ENCODE measurements at regions not wholly inside any gene's neighbourhood (a gene's known extent, or its start where the extent isn't known, plus 50 kb on each side); places are given as distances from the start of the nearest gene placed in this dataset.
A peak's percentile ranks its signal among the peaks of the same experiment; 100 is the strongest.

DNA sequence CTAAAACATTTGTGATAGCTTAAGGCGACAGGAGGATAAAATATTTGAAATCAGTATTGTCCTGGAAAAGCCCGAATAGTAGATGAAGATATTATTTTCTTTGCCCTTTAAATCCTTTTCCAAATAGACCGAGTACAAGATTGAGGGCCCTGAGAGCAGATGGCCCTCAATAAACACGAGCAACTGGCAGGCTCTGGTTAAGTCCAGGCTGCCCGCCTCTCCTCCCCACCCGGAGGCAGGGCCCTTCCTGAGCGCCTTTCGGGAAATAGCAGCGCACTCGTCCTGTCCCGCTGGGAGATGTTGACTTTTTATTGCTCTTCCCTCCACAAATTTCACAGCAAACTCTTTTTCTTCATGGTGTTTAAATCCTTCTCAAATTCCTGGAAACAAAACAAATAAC is 50.8 kb upstream of the MAX start:
- Histone ChIP-seq H3K27ac (ENCODE audit: insufficient read depth in 1 of 2, low read depth in 1 of 2, low read length in 2 of 2, poor library complexity in 1 of 2, severe bottlenecking in 2 of 2) (no peak overlapping the region), H3K36me3 (ENCODE audit: control insufficient read depth in 4 of 4, insufficient read depth in 4 of 4, low read length in 3 of 4) (no peaks in the 10 kb centered on the region), H3K27me3 (replicated peaks in 2 of 5; ENCODE audit: control insufficient read depth in 4 of 5, insufficient read depth in 5 of 5, low read length in 4 of 5) (no peaks in the 10 kb centered on the region), H3K4me3 (ENCODE audit: control insufficient read depth in 1 of 7, extremely low read depth in 1 of 7, insufficient read depth in 4 of 7, low read depth in 2 of 7, low read length in 6 of 7) (no peak overlapping the region), H3K9me3 (ENCODE audit: control extremely low read depth in 1 of 5, control insufficient read depth in 4 of 5, insufficient read depth in 2 of 5, low read depth in 1 of 5, low read length in 4 of 5) (no peaks in the 10 kb centered on the region), H3K4me1 (ENCODE audit: control extremely low read depth in 1 of 4, control insufficient read depth in 4 of 4, insufficient read depth in 4 of 4, low read length in 3 of 4) (peaks cover 0 to 2% (median 0%) of the 10 kb centered on the region in 4 experiments)
- DNase-seq, result no peak
- CTCF ChIA-PET, result no interaction called here
- POLR2A ChIA-PET, result no interaction called here
- WGBS (ENCODE audit: insufficient coverage), result 96% methylated on average over 11 of the region's 11 CpGs

GRCh38 chr14:65156568-65157366 is 54.5 kb upstream of the MAX start:
- no peak overlapping the region for H3K27ac ChIP-seq (ENCODE audit: insufficient read depth in 1 of 2, low read depth in 1 of 2, low read length in 2 of 2, poor library complexity in 1 of 2, severe bottlenecking in 2 of 2)
- H3K4me1 ChIP-seq (ENCODE audit: control extremely low read depth in 1 of 4, control insufficient read depth in 4 of 4, insufficient read depth in 4 of 4, low read length in 3 of 4), result peaks cover 0 to 2% (median 0%) of the 10 kb centered on the region in 4 experiments
- ChIA-PET POLR2A (no interaction called here), CTCF (interaction anchor here (0.8 to 2.4 kb wide), 3 partner anchors 7 to 803 kb away, joined by 3 to 12 read pairs (median 4); no protein-coding TSS in a partner anchor)
- whole genome bisulfite sequencing (ENCODE audit: insufficient coverage), result 92% methylated on average over 13 of the region's 15 CpGs
- no peaks in the 10 kb centered on the region for H3K36me3 ChIP-seq (ENCODE audit: control insufficient read depth in 4 of 4, insufficient read depth in 4 of 4, low read length in 3 of 4)
- DNase-seq, result no peak
- no peaks in the 10 kb centered on the region for H3K27me3 ChIP-seq (replicated peaks in 2 of 5; ENCODE audit: control insufficient read depth in 4 of 5, insufficient read depth in 5 of 5, low read length in 4 of 5)
- H3K4me3 ChIP-seq (ENCODE audit: control insufficient read depth in 1 of 7, extremely low read depth in 1 of 7, insufficient read depth in 4 of 7, low read depth in 2 of 7, low read length in 6 of 7), result no peak overlapping the region
- H3K9me3 ChIP-seq (ENCODE audit: control extremely low read depth in 1 of 5, control insufficient read depth in 4 of 5, insufficient read depth in 2 of 5, low read depth in 1 of 5, low read length in 4 of 5), result no peaks in the 10 kb centered on the region

DNA sequence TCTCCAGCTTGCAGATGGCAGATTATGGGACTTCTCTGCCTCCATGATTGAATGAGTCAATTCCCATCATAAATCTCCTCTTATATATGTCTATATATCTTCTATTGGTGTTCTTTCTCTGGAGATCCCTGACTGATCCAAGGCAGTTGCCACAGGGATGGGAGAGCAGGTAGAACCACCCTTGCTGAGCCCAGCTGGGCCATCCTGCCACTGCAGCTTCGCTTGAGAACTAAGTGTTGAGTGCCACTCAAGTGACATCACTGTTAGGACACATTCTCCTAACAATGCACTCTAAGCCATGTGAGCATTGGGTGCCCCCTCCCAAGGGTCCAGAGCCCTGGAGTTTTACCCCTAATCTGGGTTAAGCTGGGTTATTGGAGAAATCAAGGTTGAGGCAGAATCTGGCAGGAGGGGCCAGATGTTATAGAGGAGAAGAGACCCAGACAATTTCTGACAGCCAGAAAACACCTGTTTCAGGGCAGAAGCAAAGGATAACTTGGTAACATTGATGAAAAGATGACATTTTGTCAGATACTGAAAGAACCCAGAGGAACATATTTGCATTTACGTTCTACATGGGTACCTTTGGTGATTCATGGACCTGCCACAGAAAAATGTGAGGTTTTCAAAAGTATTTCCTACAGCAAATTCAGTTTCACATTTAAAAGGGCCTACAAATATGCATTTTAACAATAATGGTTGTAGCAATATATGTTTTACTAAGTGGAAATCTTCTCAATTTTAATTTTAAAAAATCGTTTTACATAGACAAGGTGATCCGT is 57.2 kb upstream of the MAX start:
- POLR2A ChIA-PET, result no interaction called here
- no peaks in the 10 kb centered on the region for H3K9me3 ChIP-seq (ENCODE audit: control extremely low read depth in 1 of 5, control insufficient read depth in 4 of 5, insufficient read depth in 2 of 5, low read depth in 1 of 5, low read length in 4 of 5)
- WGBS (ENCODE audit: insufficient coverage), result 90% methylated on average over 3 of the region's 4 CpGs
- H3K27ac ChIP-seq (ENCODE audit: insufficient read depth in 1 of 2, low read depth in 1 of 2, low read length in 2 of 2, poor library complexity in 1 of 2, severe bottlenecking in 2 of 2), result no peak overlapping the region
- no peaks in the 10 kb centered on the region for H3K36me3 ChIP-seq (ENCODE audit: control insufficient read depth in 4 of 4, insufficient read depth in 4 of 4, low read length in 3 of 4)
- DNase-seq, result no peak
- no peak overlapping the region for H3K4me3 ChIP-seq (ENCODE audit: control insufficient read depth in 1 of 7, extremely low read depth in 1 of 7, insufficient read depth in 4 of 7, low read depth in 2 of 7, low read length in 6 of 7)
- peaks cover 0 to 2% (median 0%) of the 10 kb centered on the region in 4 experiments for H3K4me1 ChIP-seq (ENCODE audit: control extremely low read depth in 1 of 4, control insufficient read depth in 4 of 4, insufficient read depth in 4 of 4, low read length in 3 of 4)
- no peaks in the 10 kb centered on the region for H3K27me3 ChIP-seq (replicated peaks in 2 of 5; ENCODE audit: control insufficient read depth in 4 of 5, insufficient read depth in 5 of 5, low read length in 4 of 5)
- CTCF ChIA-PET, result interaction anchor here (0.8 to 1.2 kb wide), 4 partner anchors 256 to 801 kb away, joined by 3 to 6 read pairs (median 4); no protein-coding TSS in a partner anchor

DNA sequence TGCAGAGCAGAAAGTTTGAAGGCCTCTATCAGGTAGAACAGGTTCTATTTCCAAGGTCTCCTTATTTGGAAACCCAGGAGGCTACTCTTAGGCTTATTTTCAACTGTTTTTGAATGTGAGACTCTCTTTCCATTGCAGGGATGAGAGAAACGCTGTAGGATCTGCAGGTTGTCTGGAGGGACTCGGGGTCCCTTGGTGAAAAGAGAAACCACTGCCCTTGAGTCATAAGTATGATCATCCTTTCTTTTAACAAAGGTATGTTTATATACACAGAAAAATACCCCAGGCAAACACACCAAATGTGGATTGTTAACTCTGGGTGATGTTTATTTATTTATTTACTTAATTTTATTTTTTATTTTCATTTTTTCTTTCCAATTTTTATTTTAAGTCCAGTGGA is 57.8 kb upstream of the MAX start:
- Histone ChIP-seq H3K36me3 (ENCODE audit: control insufficient read depth in 4 of 4, insufficient read depth in 4 of 4, low read length in 3 of 4) (no peaks in the 10 kb centered on the region), H3K27me3 (replicated peaks in 2 of 5; ENCODE audit: control insufficient read depth in 4 of 5, insufficient read depth in 5 of 5, low read length in 4 of 5) (no peaks in the 10 kb centered on the region), H3K27ac (ENCODE audit: insufficient read depth in 1 of 2, low read depth in 1 of 2, low read length in 2 of 2, poor library complexity in 1 of 2, severe bottlenecking in 2 of 2) (no peak overlapping the region), H3K4me3 (ENCODE audit: control insufficient read depth in 1 of 7, extremely low read depth in 1 of 7, insufficient read depth in 4 of 7, low read depth in 2 of 7, low read length in 6 of 7) (no peak overlapping the region), H3K9me3 (ENCODE audit: control extremely low read depth in 1 of 5, control insufficient read depth in 4 of 5, insufficient read depth in 2 of 5, low read depth in 1 of 5, low read length in 4 of 5) (no peaks in the 10 kb centered on the region), H3K4me1 (ENCODE audit: control extremely low read depth in 1 of 4, control insufficient read depth in 4 of 4, insufficient read depth in 4 of 4, low read length in 3 of 4) (peaks cover 0 to 2% (median 0%) of the 10 kb centered on the region in 4 experiments)
- ChIA-PET POLR2A (interaction anchor here (0.6 kb wide), 1 partner anchor 782 kb away, joined by 3 read pairs; no protein-coding TSS in a partner anchor), CTCF (no interaction called here)
- DNase-seq, result no peak
- WGBS (ENCODE audit: insufficient coverage), result no CpG with 5 or more reads among the region's 2 CpGs

DNA sequence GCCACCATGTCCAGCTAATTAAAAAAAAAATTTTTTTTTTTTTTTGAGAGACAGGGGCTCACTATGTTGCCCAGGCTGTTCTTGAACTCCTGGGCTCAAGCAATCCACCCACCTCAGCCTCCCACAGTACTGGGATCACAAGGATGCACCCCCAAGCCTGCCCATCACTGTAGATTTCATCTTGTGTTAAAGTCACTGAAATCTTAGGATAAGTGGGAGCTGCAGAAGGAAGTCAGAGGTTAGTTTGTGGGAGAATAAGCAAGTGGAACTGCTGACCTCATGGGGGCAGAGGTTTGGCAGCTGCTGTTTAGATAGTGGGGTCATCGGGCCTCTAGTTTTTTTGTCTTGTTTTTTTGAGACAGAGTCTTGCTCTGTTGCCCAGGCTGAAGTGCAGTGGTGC is 59.7 kb upstream of the MAX start:
- 33% methylated on average over 1 of the region's 1 CpG for WGBS (ENCODE audit: insufficient coverage)
- ChIA-PET POLR2A (interaction anchor here (0.6 kb wide), 1 partner anchor 1723 kb away, joined by 3 read pairs; no protein-coding TSS in a partner anchor), CTCF (interaction anchor here (1.5 to 6.7 kb wide), 5 partner anchors 251 to 908 kb away, joined by 4 to 55 read pairs (median 35); partner anchors contain the start of gene FUT8)
- no peak for DNase-seq
- Histone ChIP-seq H3K4me3 (ENCODE audit: control insufficient read depth in 1 of 7, extremely low read depth in 1 of 7, insufficient read depth in 4 of 7, low read depth in 2 of 7, low read length in 6 of 7) (no peak overlapping the region), H3K9me3 (ENCODE audit: control extremely low read depth in 1 of 5, control insufficient read depth in 4 of 5, insufficient read depth in 2 of 5, low read depth in 1 of 5, low read length in 4 of 5) (no peaks in the 10 kb centered on the region), H3K4me1 (ENCODE audit: control extremely low read depth in 1 of 4, control insufficient read depth in 4 of 4, insufficient read depth in 4 of 4, low read length in 3 of 4) (no peaks in the 10 kb centered on the region), H3K27me3 (replicated peaks in 2 of 5; ENCODE audit: control insufficient read depth in 4 of 5, insufficient read depth in 5 of 5, low read length in 4 of 5) (no peaks in the 10 kb centered on the region), H3K27ac (ENCODE audit: insufficient read depth in 1 of 2, low read depth in 1 of 2, low read length in 2 of 2, poor library complexity in 1 of 2, severe bottlenecking in 2 of 2) (no peak overlapping the region), H3K36me3 (ENCODE audit: control insufficient read depth in 4 of 4, insufficient read depth in 4 of 4, low read length in 3 of 4) (no peaks in the 10 kb centered on the region)

GRCh38 chr14:65164068-65164824 is 61.9 kb upstream of the MAX start:
- Histone ChIP-seq H3K27ac (ENCODE audit: insufficient read depth in 1 of 2, low read depth in 1 of 2, low read length in 2 of 2, poor library complexity in 1 of 2, severe bottlenecking in 2 of 2) (no peak overlapping the region), H3K4me3 (ENCODE audit: control insufficient read depth in 1 of 7, extremely low read depth in 1 of 7, insufficient read depth in 4 of 7, low read depth in 2 of 7, low read length in 6 of 7) (no peak overlapping the region), H3K9me3 (ENCODE audit: control extremely low read depth in 1 of 5, control insufficient read depth in 4 of 5, insufficient read depth in 2 of 5, low read depth in 1 of 5, low read length in 4 of 5) (no peaks in the 10 kb centered on the region), H3K36me3 (ENCODE audit: control insufficient read depth in 4 of 4, insufficient read depth in 4 of 4, low read length in 3 of 4) (no peaks in the 10 kb centered on the region), H3K27me3 (replicated peaks in 2 of 5; ENCODE audit: control insufficient read depth in 4 of 5, insufficient read depth in 5 of 5, low read length in 4 of 5) (no peaks in the 10 kb centered on the region), H3K4me1 (ENCODE audit: control extremely low read depth in 1 of 4, control insufficient read depth in 4 of 4, insufficient read depth in 4 of 4, low read length in 3 of 4) (no peaks in the 10 kb centered on the region)
- peak; percentile 58 to 78 (median 69) for DNase-seq
- POLR2A ChIA-PET, result interaction anchor here (0.6 kb wide), 1 partner anchor 41 kb away, joined by 3 read pairs; no protein-coding TSS in a partner anchor
- WGBS (ENCODE audit: insufficient coverage), result 76% methylated on average over 4 of the region's 6 CpGs
- CTCF ChIA-PET, result interaction anchor here (0.7 to 6.7 kb wide), 27 partner anchors 9 to 907 kb away, joined by 3 to 55 read pairs (median 4); partner anchors contain the start of gene FUT8
